ENCODE measurements at regions not wholly inside any gene's neighbourhood (a gene's known extent, or its start where the extent isn't known, plus 50 kb on each side); places are given as distances from the start of the nearest gene placed in this dataset.

DNA sequence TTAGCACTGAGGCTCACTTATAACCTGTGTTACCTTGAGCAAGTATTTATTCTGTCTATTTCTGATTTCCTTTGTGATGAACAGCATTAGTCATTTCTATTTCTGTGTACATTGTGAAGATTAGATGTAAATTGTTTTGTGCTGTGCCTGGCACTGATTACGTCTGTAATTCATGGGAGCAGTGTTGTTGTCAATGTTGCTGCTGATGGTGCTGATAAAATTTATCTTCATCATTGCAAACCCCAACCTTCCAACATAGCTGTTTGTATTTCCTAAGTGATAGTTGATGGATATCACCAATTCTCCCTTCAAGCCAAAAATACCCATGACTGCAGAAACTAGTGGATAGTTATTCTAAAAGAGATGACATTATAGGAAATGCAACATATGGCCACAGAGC, 400.5 kb upstream of the GRM3 start:
- Histone ChIP-seq H3K9me3 (ENCODE audit: insufficient read depth, low read length, severe bottlenecking) (no peaks in the 10 kb centered on the region), H3K4me3 (ENCODE audit: low read depth in 1 of 2, low read length in 2 of 2) (no peak overlapping the region), H3K4me2 (ENCODE audit: insufficient read depth, low read length) (no peak overlapping the region), H3K36me3 (ENCODE audit: insufficient read depth, low read length) (no peaks in the 10 kb centered on the region), H3K4me1 (ENCODE audit: insufficient read depth, low read length) (no peaks in the 10 kb centered on the region), H2AFZ (ENCODE audit: low read depth, low read length) (no peak overlapping the region), H3K9ac (ENCODE audit: low read depth, low read length) (no peak overlapping the region), H3K27me3 (ENCODE audit: insufficient read depth, low read length, poor library complexity) (no peaks in the 10 kb centered on the region), H4K20me1 (ENCODE audit: insufficient read depth, low read length) (no peaks in the 10 kb centered on the region), H3K27ac (ENCODE audit: low read length) (no peak overlapping the region), H3K79me2 (ENCODE audit: insufficient read depth, low read length) (no peaks in the 10 kb centered on the region)
- DNase-seq, result no peak
- TF ChIP-seq, protein P1, sequence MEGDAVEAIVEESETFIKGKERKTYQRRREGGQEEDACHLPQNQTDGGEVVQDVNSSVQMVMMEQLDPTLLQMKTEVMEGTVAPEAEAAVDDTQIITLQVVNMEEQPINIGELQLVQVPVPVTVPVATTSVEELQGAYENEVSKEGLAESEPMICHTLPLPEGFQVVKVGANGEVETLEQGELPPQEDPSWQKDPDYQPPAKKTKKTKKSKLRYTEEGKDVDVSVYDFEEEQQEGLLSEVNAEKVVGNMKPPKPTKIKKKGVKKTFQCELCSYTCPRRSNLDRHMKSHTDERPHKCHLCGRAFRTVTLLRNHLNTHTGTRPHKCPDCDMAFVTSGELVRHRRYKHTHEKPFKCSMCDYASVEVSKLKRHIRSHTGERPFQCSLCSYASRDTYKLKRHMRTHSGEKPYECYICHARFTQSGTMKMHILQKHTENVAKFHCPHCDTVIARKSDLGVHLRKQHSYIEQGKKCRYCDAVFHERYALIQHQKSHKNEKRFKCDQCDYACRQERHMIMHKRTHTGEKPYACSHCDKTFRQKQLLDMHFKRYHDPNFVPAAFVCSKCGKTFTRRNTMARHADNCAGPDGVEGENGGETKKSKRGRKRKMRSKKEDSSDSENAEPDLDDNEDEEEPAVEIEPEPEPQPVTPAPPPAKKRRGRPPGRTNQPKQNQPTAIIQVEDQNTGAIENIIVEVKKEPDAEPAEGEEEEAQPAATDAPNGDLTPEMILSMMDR (IDR thresholded peaks at IDR 0.05; ENCODE audit: borderline replicate concordance, extremely low read depth, low read length, poor library complexity, severe bottlenecking), result no peak
- no peak for TF ChIP-seq EZH2 (IDR thresholded peaks at IDR 0.05; ENCODE audit: borderline replicate concordance, low read depth, low read length, severe bottlenecking)
- ATAC-seq (ENCODE audit: insufficient read depth, low read depth), result no peak

DNA sequence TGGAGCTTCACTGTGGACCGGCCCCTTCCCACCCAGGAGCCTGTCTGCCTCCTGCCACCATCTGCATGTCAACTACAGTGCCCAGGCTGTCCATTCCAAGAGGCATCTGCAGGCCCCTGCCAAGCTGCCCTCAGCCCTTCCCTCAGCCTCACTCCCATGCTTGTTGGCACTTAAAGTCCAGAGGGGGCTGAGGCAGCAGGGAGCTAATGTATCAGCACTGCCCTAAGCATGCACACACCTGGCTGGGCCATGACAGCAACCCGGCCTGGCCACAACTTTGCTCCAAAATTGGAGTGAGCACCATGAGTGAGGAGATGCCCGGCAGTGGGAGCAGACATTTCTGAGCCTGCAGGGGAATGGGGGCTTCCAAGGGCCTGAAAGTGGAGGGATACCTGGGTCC, 417.5 kb upstream of the GRM3 start:
- H3K27me3 ChIP-seq (ENCODE audit: insufficient read depth, low read length, poor library complexity), result no peaks in the 10 kb centered on the region
- TF ChIP-seq, protein P1 (IDR thresholded peaks at IDR 0.05; ENCODE audit: borderline replicate concordance, extremely low read depth, low read length, poor library complexity, severe bottlenecking), result no peak
- no peak for TF ChIP-seq EZH2 (IDR thresholded peaks at IDR 0.05; ENCODE audit: borderline replicate concordance, low read depth, low read length, severe bottlenecking)
- H3K36me3 ChIP-seq (ENCODE audit: insufficient read depth, low read length), result no peaks in the 10 kb centered on the region
- H4K20me1 ChIP-seq (ENCODE audit: insufficient read depth, low read length), result no peaks in the 10 kb centered on the region
- H3K4me2 ChIP-seq (ENCODE audit: insufficient read depth, low read length), result no peak overlapping the region
- H3K9ac ChIP-seq (ENCODE audit: low read depth, low read length), result no peak overlapping the region
- no peak overlapping the region for H2AFZ ChIP-seq (ENCODE audit: low read depth, low read length)
- H3K4me1 ChIP-seq (ENCODE audit: insufficient read depth, low read length), result no peaks in the 10 kb centered on the region
- no peak overlapping the region for H3K27ac ChIP-seq (ENCODE audit: low read length)
- H3K79me2 ChIP-seq (ENCODE audit: insufficient read depth, low read length), result no peaks in the 10 kb centered on the region
- peaks cover 10% of the 10 kb centered on the region for H3K9me3 ChIP-seq (ENCODE audit: insufficient read depth, low read length, severe bottlenecking)
- ATAC-seq (ENCODE audit: insufficient read depth, low read depth) (no peak), DNase-seq (no peak)
- no peak overlapping the region for H3K4me3 ChIP-seq (ENCODE audit: low read depth in 1 of 2, low read length in 2 of 2)

DNA sequence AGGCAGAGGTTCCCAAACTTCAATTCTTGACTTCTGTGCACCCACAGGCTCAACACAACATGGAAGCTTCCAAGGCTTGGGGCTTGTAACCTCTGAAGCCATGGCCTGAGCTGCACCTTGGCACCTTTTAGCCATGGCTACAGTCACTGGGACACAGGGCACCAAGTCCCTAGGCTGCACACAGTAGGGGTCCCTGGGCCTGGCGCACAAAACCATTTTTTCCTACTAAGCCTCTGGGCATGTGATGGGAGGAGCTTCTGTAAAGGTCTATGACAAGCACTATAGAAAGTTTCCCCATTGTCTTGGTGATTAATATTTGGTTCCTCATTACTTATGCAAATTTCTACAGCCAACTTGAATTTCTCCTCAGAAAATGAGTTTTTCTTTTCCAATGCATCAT, 420.9 kb upstream of the GRM3 start:
- Histone ChIP-seq H3K4me3 (ENCODE audit: low read depth in 1 of 2, low read length in 2 of 2) (no peak overlapping the region), H3K9me3 (ENCODE audit: insufficient read depth, low read length, severe bottlenecking) (peaks cover 10% of the 10 kb centered on the region), H3K27ac (ENCODE audit: low read length) (no peak overlapping the region), H3K27me3 (ENCODE audit: insufficient read depth, low read length, poor library complexity) (no peaks in the 10 kb centered on the region), H3K9ac (ENCODE audit: low read depth, low read length) (no peak overlapping the region), H2AFZ (ENCODE audit: low read depth, low read length) (no peak overlapping the region), H3K4me2 (ENCODE audit: insufficient read depth, low read length) (no peak overlapping the region), H3K36me3 (ENCODE audit: insufficient read depth, low read length) (no peaks in the 10 kb centered on the region), H4K20me1 (ENCODE audit: insufficient read depth, low read length) (no peaks in the 10 kb centered on the region), H3K79me2 (ENCODE audit: insufficient read depth, low read length) (no peaks in the 10 kb centered on the region), H3K4me1 (ENCODE audit: insufficient read depth, low read length) (no peaks in the 10 kb centered on the region)
- DNase-seq (no peak), ATAC-seq (ENCODE audit: insufficient read depth, low read depth) (no peak)
- TF ChIP-seq EZH2 (IDR thresholded peaks at IDR 0.05; ENCODE audit: borderline replicate concordance, low read depth, low read length, severe bottlenecking), result no peak
- TF ChIP-seq, protein P1 (IDR thresholded peaks at IDR 0.05; ENCODE audit: borderline replicate concordance, extremely low read depth, low read length, poor library complexity, severe bottlenecking), result no peak

DNA sequence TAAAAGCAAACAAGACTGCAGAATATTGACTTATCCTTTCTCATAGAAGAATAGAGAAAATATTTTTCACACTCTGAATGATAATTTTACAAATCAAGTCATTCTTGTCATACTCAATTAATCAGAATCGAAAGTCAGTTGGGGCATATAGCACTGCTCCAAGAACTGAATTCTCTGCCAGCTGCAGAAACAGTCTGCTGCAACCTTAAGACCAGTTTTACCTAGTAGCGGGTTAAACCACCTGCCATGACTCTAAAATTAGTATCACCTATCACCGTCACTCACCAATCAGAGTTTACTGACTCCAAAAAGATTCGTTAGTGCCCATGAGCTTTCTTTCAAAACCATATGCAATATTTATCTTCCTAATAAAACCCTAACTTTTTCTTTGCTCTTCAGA, 429.0 kb upstream of the GRM3 start:
- Histone ChIP-seq H3K36me3 (ENCODE audit: insufficient read depth, low read length) (no peaks in the 10 kb centered on the region), H4K20me1 (ENCODE audit: insufficient read depth, low read length) (no peaks in the 10 kb centered on the region), H3K79me2 (ENCODE audit: insufficient read depth, low read length) (no peaks in the 10 kb centered on the region), H3K27ac (ENCODE audit: low read length) (no peak overlapping the region), H3K27me3 (ENCODE audit: insufficient read depth, low read length, poor library complexity) (no peaks in the 10 kb centered on the region), H3K4me2 (ENCODE audit: insufficient read depth, low read length) (no peak overlapping the region), H3K4me1 (ENCODE audit: insufficient read depth, low read length) (no peaks in the 10 kb centered on the region), H2AFZ (ENCODE audit: low read depth, low read length) (no peak overlapping the region), H3K9ac (ENCODE audit: low read depth, low read length) (no peak overlapping the region), H3K4me3 (ENCODE audit: low read depth in 1 of 2, low read length in 2 of 2) (no peak overlapping the region), H3K9me3 (ENCODE audit: insufficient read depth, low read length, severe bottlenecking) (no peaks in the 10 kb centered on the region)
- no peak for DNase-seq
- ATAC-seq (ENCODE audit: insufficient read depth, low read depth), result no peak
- TF ChIP-seq, protein P1 (IDR thresholded peaks at IDR 0.05; ENCODE audit: borderline replicate concordance, extremely low read depth, low read length, poor library complexity, severe bottlenecking), result no peak
- no peak for TF ChIP-seq EZH2 (IDR thresholded peaks at IDR 0.05; ENCODE audit: borderline replicate concordance, low read depth, low read length, severe bottlenecking)
